PFSK-1 (cell line): ENCODE measurements at regions not wholly inside any gene's neighbourhood (a gene's known extent, or its start where the extent isn't known, plus 50 kb on each side); places are given as distances from the start of the nearest gene placed in this dataset.

ENCODE experiments used
- POLR2AphosphoS5 ChIP-seq: IDR thresholded peaks from 2 replicates; pipeline ENCODE4 v1.6.1; 2012; ENCODE audit warnings: low read depth, mild to moderate bottlenecking, control low read depth, low read length, moderate library complexity
- TAF1 ChIP-seq: IDR thresholded peaks from 2 replicates; pipeline ENCODE4 v1.6.1; 2012; ENCODE audit warnings: low read length, control low read depth, borderline replicate concordance; ENCODE audit not compliant: insufficient read depth
- TF ChIP-seq, protein P1 (sequence below), 2 experiments: IDR thresholded peaks; 2 replicates each; pipeline versions ENCODE4 v1.6.1 to v1.8.0; 2011 to 2012; ENCODE audit warnings: low read depth in 2 of 2, low read length in 2 of 2, control low read depth in 1 of 2, inconsistent platforms in 1 of 2, mild to moderate bottlenecking in 1 of 2, moderate library complexity in 1 of 2; ENCODE audit not compliant: insufficient read depth in 1 of 2

DNA sequence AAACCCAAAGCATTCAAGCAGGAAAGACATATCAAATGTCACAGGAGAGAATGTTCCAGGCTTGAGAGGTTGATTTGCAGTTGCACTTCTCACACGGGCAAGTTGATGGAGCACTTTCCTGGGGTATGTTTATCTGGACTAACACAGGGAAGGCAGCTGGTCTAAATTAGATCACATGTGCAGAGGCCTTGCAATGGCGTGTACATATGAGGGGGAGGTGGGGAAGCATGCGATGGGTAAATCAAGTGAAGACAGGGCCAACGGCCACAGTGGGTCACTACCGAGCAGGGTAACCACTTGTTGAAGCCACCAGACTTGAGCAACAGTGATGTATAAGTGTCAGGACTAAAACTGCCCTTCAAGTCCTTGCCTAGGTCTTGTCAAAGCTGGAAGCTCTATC is 156.6 kb upstream of the MAF start:
- no peak for TF ChIP-seq POLR2AphosphoS5
- TF ChIP-seq, protein P1, sequence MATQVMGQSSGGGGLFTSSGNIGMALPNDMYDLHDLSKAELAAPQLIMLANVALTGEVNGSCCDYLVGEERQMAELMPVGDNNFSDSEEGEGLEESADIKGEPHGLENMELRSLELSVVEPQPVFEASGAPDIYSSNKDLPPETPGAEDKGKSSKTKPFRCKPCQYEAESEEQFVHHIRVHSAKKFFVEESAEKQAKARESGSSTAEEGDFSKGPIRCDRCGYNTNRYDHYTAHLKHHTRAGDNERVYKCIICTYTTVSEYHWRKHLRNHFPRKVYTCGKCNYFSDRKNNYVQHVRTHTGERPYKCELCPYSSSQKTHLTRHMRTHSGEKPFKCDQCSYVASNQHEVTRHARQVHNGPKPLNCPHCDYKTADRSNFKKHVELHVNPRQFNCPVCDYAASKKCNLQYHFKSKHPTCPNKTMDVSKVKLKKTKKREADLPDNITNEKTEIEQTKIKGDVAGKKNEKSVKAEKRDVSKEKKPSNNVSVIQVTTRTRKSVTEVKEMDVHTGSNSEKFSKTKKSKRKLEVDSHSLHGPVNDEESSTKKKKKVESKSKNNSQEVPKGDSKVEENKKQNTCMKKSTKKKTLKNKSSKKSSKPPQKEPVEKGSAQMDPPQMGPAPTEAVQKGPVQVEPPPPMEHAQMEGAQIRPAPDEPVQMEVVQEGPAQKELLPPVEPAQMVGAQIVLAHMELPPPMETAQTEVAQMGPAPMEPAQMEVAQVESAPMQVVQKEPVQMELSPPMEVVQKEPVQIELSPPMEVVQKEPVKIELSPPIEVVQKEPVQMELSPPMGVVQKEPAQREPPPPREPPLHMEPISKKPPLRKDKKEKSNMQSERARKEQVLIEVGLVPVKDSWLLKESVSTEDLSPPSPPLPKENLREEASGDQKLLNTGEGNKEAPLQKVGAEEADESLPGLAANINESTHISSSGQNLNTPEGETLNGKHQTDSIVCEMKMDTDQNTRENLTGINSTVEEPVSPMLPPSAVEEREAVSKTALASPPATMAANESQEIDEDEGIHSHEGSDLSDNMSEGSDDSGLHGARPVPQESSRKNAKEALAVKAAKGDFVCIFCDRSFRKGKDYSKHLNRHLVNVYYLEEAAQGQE (IDR thresholded peaks at IDR 0.05; ENCODE audit: insufficient read depth in 1 of 2, low read depth in 2 of 2, low read length in 2 of 2), result no peak
- no peak for TF ChIP-seq TAF1
